GM10266 (cell line): ENCODE measurements at regions not wholly inside any gene's neighbourhood (a gene's known extent, or its start where the extent isn't known, plus 50 kb on each side); places are given as distances from the start of the nearest gene placed in this dataset.
A peak's percentile ranks its signal among the peaks of the same experiment; 100 is the strongest.

Experiments used
- DNase-seq: peaks from one replicate; pipeline ENCODE4 v3.0.0; 2012; ENCODE audit errors: extremely low spot score
- CTCF ChIP-seq: IDR thresholded peaks from 2 replicates; pipeline ENCODE4 v1.5.1; 2012; ENCODE audit warnings: mild to moderate bottlenecking, low read depth; ENCODE audit not compliant: control insufficient read depth, insufficient read depth; ENCODE audit errors: missing control alignments

- TF ChIP-seq CTCF: no peak
- no peak for DNase-seq
Observed at GRCh38 chr9:99432075-99432474, 210.0 kb downstream of the SEC61B start.

- TF ChIP-seq CTCF: no peak
- no peak for DNase-seq
Observed at GRCh38 chr9:99433095-99433494, 211.0 kb downstream of the SEC61B start.

DNA sequence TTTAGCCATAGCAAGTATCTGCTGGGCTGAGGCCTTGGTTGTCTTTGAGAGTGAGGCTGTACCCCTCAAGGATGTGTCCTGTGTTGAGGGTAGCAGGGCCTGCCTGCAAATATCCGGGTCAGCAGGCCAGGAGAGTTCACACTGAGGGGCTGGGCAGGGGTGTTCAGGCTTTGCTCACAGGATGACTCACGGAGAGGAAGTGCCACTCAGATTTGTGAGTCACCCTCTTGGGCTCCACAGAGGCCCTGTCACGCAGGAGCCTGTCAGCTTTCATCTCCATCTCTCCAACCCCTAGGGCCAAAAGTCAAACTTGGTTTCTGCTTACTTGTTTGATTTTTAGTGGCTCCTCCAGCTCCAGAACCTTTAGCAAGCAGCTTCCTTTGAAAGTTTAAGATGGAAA, 211.5 kb downstream of the SEC61B start:
- DNase-seq: peak; percentile 66
- TF ChIP-seq CTCF: no peak

GRCh38 chr9:99436616-99437015, 214.5 kb downstream of the SEC61B start:
- DNase-seq: no peak
- TF ChIP-seq CTCF: no peak

GRCh38 chr9:99437145-99437544, 215.1 kb downstream of the SEC61B start:
- TF ChIP-seq CTCF: no peak
- no peak for DNase-seq

DNA sequence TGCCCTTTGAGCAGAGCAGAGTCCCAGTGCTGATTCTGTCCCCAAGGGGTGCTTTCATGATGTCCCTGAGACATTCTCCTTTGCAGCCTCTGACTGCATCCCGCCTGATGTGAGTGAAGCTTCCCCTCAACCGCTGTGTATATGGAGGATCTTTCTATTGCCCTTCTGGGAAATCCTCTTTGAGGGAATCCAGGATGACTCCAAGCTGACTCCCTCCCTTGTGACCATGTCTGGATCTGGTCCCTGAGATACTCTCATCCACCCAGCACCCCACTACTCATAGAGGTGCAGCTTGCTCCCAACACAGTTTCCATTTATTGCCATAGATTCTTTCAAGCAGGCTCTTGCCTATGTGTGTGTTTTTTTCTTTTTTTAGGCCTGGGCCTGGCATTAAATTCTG, 216.5 kb downstream of the SEC61B start:
- no peak for DNase-seq
- no peak for TF ChIP-seq CTCF

DNA sequence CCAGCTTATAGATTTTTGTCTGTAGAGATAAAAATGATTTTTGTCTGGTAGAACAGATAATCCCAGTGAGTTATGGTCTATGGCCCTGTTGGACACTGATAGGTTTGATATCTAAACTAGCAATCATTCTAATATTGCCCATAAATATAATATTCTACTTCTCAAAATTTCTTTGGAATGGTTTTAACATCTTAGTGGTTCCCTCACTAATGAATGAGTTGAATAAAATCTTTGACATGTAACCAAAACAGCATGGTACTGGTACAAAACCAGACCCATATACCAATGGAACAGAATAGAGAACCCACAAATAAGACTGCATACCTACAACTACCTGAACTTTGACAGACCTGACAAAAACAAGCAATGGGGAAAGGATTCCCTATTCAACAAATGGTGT, 219.7 kb downstream of the SEC61B start:
- no peak for TF ChIP-seq CTCF

DNA sequence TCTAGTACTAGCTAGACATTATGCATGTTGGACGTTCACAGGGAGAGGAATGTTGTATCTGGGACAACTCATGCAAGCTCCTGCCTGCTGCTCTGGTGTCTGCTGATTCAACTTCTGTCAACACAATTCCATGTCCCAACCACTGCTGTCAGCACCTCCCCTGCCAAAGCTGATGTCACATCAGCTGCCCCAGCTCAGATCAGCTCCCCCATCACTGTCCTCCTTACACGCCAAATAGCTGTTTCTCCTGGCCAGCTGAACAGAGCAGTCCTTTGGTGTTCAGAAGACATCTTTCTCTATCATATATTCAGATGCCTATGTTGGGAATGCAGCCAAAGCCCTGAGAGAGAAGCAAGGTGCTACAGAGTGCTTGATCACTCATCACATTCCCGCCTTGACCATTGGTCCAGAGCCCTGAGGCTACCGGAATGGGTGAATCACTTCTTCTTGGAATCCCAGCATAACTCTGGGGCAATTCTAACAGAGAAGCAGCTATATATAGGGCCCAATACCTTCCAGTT, 223.3 kb downstream of the SEC61B start:
- TF ChIP-seq CTCF: no peak
- no peak for DNase-seq

More for the DNA sequence above, 219.7 kb downstream of the SEC61B start:
- DNase-seq: no peak
